BJ (cell line): ENCODE measurements at regions not wholly inside any gene's neighbourhood (a gene's known extent, or its start where the extent isn't known, plus 50 kb on each side); places are given as distances from the start of the nearest gene placed in this dataset.
A peak's percentile ranks its signal among the peaks of the same experiment; 100 is the strongest.

Experiments used
- CTCF ChIA-PET: fragments of 350-600 bp; formaldehyde crosslinking; extraction: SDS; loops from one replicate; lab custom pipeline; 2021; ENCODE audit warnings: antibody characterized with exemption, inconsistent platforms; lab: Yijun Ruan, JAX
- POLR2A ChIA-PET: fragments of 300-600 bp; sonication (Branson Sonifier 250); formaldehyde crosslinking; extraction: SDS; loops from one replicate; lab custom pipeline; 2021; ENCODE audit warnings: antibody characterized with exemption; lab: Charles Lee
- DNase-seq: peaks from one replicate; pipeline ENCODE4 v3.0.0-alpha.2; 2011; ENCODE audit warnings: low read depth
- H3K27me3 ChIP-seq: 2 replicates; pipeline ENCODE4 v1.6.0; 2011; ENCODE audit warnings: low read length; ENCODE audit not compliant: control insufficient read depth, insufficient read depth
- H3K36me3 ChIP-seq: 2 replicates; pipeline ENCODE4 v1.5.1; 2011; ENCODE audit warnings: low read length; ENCODE audit not compliant: control insufficient read depth, insufficient read depth
- H3K4me3 ChIP-seq: 2 replicates; pipeline ENCODE4 v1.5.1; 2011; ENCODE audit warnings: low read depth, mild to moderate bottlenecking, control low read depth, low read length
- TF ChIP-seq, protein P1 (sequence below): IDR thresholded peaks from 2 replicates; pipeline ENCODE4 v1.5.1; 2011; ENCODE audit warnings: low read depth, mild to moderate bottlenecking, control low read depth, inconsistent platforms, low read length, moderate library complexity; ENCODE audit not compliant: insufficient read depth

DNA sequence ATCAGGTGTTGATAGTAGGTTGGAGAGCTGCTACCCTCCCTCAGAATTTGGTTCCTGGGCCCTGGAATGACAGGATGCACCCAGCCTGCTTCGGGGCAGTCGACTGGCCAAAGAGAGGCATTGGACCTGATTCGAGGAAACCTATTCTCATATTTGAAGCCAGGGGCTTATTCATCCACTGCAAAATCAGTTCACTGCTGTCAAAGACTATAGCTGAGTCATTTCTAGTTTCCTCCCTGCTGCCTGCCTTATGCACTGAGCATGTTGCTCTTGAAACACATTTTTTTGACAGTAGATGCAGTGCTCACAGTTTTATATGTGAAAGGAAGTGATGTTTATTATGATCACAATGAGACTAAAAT lies 565.4 kb downstream of the ETS1 start:
- TF ChIP-seq, protein P1, sequence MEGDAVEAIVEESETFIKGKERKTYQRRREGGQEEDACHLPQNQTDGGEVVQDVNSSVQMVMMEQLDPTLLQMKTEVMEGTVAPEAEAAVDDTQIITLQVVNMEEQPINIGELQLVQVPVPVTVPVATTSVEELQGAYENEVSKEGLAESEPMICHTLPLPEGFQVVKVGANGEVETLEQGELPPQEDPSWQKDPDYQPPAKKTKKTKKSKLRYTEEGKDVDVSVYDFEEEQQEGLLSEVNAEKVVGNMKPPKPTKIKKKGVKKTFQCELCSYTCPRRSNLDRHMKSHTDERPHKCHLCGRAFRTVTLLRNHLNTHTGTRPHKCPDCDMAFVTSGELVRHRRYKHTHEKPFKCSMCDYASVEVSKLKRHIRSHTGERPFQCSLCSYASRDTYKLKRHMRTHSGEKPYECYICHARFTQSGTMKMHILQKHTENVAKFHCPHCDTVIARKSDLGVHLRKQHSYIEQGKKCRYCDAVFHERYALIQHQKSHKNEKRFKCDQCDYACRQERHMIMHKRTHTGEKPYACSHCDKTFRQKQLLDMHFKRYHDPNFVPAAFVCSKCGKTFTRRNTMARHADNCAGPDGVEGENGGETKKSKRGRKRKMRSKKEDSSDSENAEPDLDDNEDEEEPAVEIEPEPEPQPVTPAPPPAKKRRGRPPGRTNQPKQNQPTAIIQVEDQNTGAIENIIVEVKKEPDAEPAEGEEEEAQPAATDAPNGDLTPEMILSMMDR: no peak
- no peaks in the 10 kb centered on the region for H3K36me3 ChIP-seq
- ChIA-PET CTCF (interaction anchor here (0.7 to 7.1 kb wide), 12 partner anchors 12 to 185 kb away, joined by 3 to 76 read pairs (median 3); no protein-coding TSS in a partner anchor), POLR2A (interaction anchor here (0.6 kb wide), 1 partner anchor 715 kb away, joined by 4 read pairs; no protein-coding TSS in a partner anchor)
- no peak overlapping the region for H3K4me3 ChIP-seq
- peak; percentile 31 for DNase-seq
- no peaks in the 10 kb centered on the region for H3K27me3 ChIP-seq

DNA sequence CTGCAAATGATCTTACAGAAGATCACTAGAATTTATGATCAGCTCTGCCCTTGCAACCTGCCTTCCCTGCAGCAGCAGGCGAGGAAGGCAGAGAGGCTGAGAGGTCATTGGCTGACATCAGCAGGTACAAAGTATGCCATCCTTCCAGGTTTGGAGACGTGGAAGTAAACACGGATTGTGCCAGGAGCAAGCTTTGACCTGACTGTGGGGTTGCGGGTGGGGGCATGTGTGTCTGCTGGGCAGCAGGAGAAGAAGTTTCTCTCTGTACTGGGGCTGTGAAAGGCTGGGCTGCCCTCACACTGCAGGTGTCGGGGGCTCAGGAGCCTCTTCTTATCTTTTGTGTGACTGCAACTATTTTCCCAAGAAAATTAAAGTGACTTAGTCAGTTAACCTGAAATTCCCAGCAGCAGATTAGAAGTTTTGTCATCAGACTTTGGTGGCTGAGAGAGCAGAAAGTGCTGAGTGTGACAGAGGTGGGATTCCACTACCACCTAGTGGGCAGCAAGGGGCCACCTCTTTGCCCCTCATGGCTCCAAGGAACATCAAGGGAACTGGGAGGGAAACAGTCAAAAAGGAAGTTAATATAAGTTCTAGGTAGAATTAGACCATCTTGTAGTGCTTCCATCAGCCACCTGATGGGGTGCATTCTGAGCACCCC lies 565.9 kb downstream of the ETS1 start:
- no peak for DNase-seq
- POLR2A ChIA-PET: interaction anchor here (0.6 kb wide), 1 partner anchor 716 kb away, joined by 4 read pairs; no protein-coding TSS in a partner anchor
- H3K27me3 ChIP-seq: no peaks in the 10 kb centered on the region
- no peak overlapping the region for H3K4me3 ChIP-seq
- CTCF ChIA-PET: interaction anchor here (0.7 to 7.1 kb wide), 12 partner anchors 11 to 185 kb away, joined by 3 to 76 read pairs (median 3); no protein-coding TSS in a partner anchor
- no peaks in the 10 kb centered on the region for H3K36me3 ChIP-seq
- TF ChIP-seq, protein P1: peak; percentile 68

DNA sequence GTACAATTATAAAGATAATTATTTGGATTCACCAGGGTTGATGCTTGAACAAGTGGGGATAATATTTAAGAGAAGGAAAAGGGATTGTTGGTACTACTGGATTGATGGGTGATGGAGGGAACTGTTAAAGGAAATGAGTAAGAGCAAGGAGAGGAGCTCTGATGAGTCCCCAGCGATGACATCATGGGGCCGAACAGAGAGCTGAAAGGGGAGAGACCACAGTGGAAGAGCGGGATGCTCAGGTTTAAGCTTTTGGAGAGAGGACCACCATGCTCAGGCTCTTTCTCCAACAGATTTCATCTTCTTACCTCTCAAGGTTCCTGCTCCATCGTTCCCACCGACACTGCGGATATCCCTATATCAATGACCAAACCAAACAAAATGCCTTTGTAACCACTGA lies 568.7 kb downstream of the ETS1 start:
- no peak overlapping the region for H3K4me3 ChIP-seq
- H3K27me3 ChIP-seq: no peaks in the 10 kb centered on the region
- ChIA-PET CTCF (interaction anchor here (1.0 to 7.1 kb wide), 2 partner anchors 139 to 175 kb away, joined by 3 to 76 read pairs; no protein-coding TSS in a partner anchor), POLR2A (no interaction called here)
- no peaks in the 10 kb centered on the region for H3K36me3 ChIP-seq
- DNase-seq: no peak
- TF ChIP-seq, protein P1: no peak

DNA sequence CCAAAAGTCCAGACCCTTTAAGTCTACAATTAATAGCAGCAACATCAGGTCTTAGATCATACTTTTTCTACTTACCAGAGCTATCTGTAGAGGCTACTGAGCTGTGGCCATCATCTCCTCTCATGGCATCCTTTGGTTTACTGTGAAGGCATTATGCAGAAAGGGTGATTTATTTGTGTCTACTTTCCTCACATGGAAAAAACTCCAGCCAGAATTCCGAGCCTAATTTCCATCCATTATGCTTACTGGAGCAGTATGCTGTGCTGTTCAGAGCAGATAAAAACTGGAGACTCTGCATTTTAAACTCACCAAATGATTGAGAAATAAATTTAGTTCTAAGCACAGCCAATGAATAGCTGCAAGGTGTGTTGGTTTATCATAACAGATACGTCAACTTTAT lies 581.8 kb downstream of the ETS1 start:
- CTCF ChIA-PET: interaction anchor here (1.6 to 1.7 kb wide), 2 partner anchors 8 to 162 kb away, joined by 4 read pairs; no protein-coding TSS in a partner anchor
- Histone ChIP-seq H3K27me3 (no peaks in the 10 kb centered on the region), H3K36me3 (no peaks in the 10 kb centered on the region), H3K4me3 (no peak overlapping the region)
- no peak for DNase-seq
- TF ChIP-seq, protein P1: no peak
- POLR2A ChIA-PET: no interaction called here

DNA sequence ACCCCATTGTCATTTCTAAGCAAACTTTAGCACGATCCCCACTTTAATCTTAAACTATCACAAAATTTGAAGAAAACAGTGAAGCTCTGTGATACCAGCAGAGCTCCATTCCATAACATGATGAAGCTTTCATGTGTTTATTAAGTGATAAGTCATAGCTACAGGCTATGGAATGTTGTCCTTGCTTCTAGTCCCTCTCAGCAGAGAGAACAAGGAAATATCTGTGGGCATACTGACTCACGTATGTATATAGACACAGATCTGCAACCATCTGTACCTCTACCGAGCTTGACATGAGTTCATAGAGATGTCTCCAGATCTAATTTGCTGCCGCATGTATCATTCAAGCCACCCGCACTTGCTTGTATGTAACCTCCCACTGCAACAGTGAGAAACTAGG lies 588.9 kb downstream of the ETS1 start:
- TF ChIP-seq, protein P1: no peak
- ChIA-PET CTCF (interaction anchor here (1.2 to 1.4 kb wide), 5 partner anchors 8 to 155 kb away, joined by 3 to 4 read pairs (median 3); no protein-coding TSS in a partner anchor), POLR2A (no interaction called here)
- H3K27me3 ChIP-seq: no peaks in the 10 kb centered on the region
- DNase-seq: no peak
- no peak overlapping the region for H3K4me3 ChIP-seq
- H3K36me3 ChIP-seq: no peaks in the 10 kb centered on the region
